ENCODE measurements at regions not wholly inside any gene's neighbourhood (a gene's known extent, or its start where the extent isn't known, plus 50 kb on each side); places are given as distances from the start of the nearest gene placed in this dataset.

GRCh38 chr3:74338998-74339397, 275.5 kb downstream of the CNTN3 start:
- H3F3A ChIP-seq (ENCODE audit: control insufficient read depth, insufficient read depth): no peaks in the 10 kb centered on the region
- no peak overlapping the region for H3K27ac ChIP-seq (ENCODE audit: low read depth, low read length)
- no peak overlapping the region for H3K4me2 ChIP-seq (ENCODE audit: low read length)
- no peaks in the 10 kb centered on the region for H3K9me3 ChIP-seq (ENCODE audit: control insufficient read depth, insufficient read depth, low read length)
- TF ChIP-seq EZH2phosphoT487 (IDR thresholded peaks at IDR 0.05; ENCODE audit: borderline replicate concordance, low read length) (no peak), CTCF (IDR thresholded peaks at IDR 0.05; ENCODE audit: low read depth, low read length, poor library complexity, severe bottlenecking) (no peak)
- H3K4me3 ChIP-seq (ENCODE audit: low read length): no peak overlapping the region
- no peaks in the 10 kb centered on the region for H3K4me1 ChIP-seq (ENCODE audit: control insufficient read depth, low read length)
- no peaks in the 10 kb centered on the region for H3K27me3 ChIP-seq (ENCODE audit: control insufficient read depth, low read length)
- H3K36me3 ChIP-seq (ENCODE audit: control insufficient read depth, low read length): no peaks in the 10 kb centered on the region
- no peaks in the 10 kb centered on the region for H3K79me2 ChIP-seq (ENCODE audit: control insufficient read depth, low read length)
- no peaks in the 10 kb centered on the region for H3K9me2 ChIP-seq (replicated peaks; ENCODE audit: control insufficient read depth, low read length)
- H4K20me1 ChIP-seq (ENCODE audit: control insufficient read depth, insufficient read depth, low read depth, low read length): no peaks in the 10 kb centered on the region

- Histone ChIP-seq H3K9me3 (ENCODE audit: control insufficient read depth, insufficient read depth, low read length) (no peaks in the 10 kb centered on the region), H3K36me3 (ENCODE audit: control insufficient read depth, low read length) (no peaks in the 10 kb centered on the region), H3K4me1 (ENCODE audit: control insufficient read depth, low read length) (no peaks in the 10 kb centered on the region), H4K20me1 (ENCODE audit: control insufficient read depth, insufficient read depth, low read depth, low read length) (no peaks in the 10 kb centered on the region), H3K79me2 (ENCODE audit: control insufficient read depth, low read length) (no peaks in the 10 kb centered on the region), H3K27me3 (ENCODE audit: control insufficient read depth, low read length) (no peaks in the 10 kb centered on the region), H3K27ac (ENCODE audit: low read depth, low read length) (no peak overlapping the region), H3K4me2 (ENCODE audit: low read length) (no peak overlapping the region), H3K4me3 (ENCODE audit: low read length) (no peak overlapping the region), H3F3A (ENCODE audit: control insufficient read depth, insufficient read depth) (no peaks in the 10 kb centered on the region), H3K9me2 (replicated peaks; ENCODE audit: control insufficient read depth, low read length) (no peaks in the 10 kb centered on the region)
- TF ChIP-seq CTCF (IDR thresholded peaks at IDR 0.05; ENCODE audit: low read depth, low read length, poor library complexity, severe bottlenecking): no peak
- TF ChIP-seq EZH2phosphoT487 (IDR thresholded peaks at IDR 0.05; ENCODE audit: borderline replicate concordance, low read length): no peak
These were observed 282.3 kb downstream of the CNTN3 start for GRCh38 chr3:74332165-74332564.

GRCh38 chr3:74331711-74332110, 282.7 kb downstream of the CNTN3 start:
- H3F3A ChIP-seq (ENCODE audit: control insufficient read depth, insufficient read depth): no peaks in the 10 kb centered on the region
- no peaks in the 10 kb centered on the region for H3K9me2 ChIP-seq (replicated peaks; ENCODE audit: control insufficient read depth, low read length)
- H3K4me2 ChIP-seq (ENCODE audit: low read length): no peak overlapping the region
- no peaks in the 10 kb centered on the region for H3K36me3 ChIP-seq (ENCODE audit: control insufficient read depth, low read length)
- no peaks in the 10 kb centered on the region for H4K20me1 ChIP-seq (ENCODE audit: control insufficient read depth, insufficient read depth, low read depth, low read length)
- H3K4me3 ChIP-seq (ENCODE audit: low read length): no peak overlapping the region
- no peaks in the 10 kb centered on the region for H3K4me1 ChIP-seq (ENCODE audit: control insufficient read depth, low read length)
- no peaks in the 10 kb centered on the region for H3K9me3 ChIP-seq (ENCODE audit: control insufficient read depth, insufficient read depth, low read length)
- H3K79me2 ChIP-seq (ENCODE audit: control insufficient read depth, low read length): no peaks in the 10 kb centered on the region
- no peak overlapping the region for H3K27ac ChIP-seq (ENCODE audit: low read depth, low read length)
- H3K27me3 ChIP-seq (ENCODE audit: control insufficient read depth, low read length): no peaks in the 10 kb centered on the region
- TF ChIP-seq EZH2phosphoT487 (IDR thresholded peaks at IDR 0.05; ENCODE audit: borderline replicate concordance, low read length): no peak
- no peak for TF ChIP-seq CTCF (IDR thresholded peaks at IDR 0.05; ENCODE audit: low read depth, low read length, poor library complexity, severe bottlenecking)

- Histone ChIP-seq H4K20me1 (ENCODE audit: control insufficient read depth, insufficient read depth, low read depth, low read length) (no peaks in the 10 kb centered on the region), H3K9me3 (ENCODE audit: control insufficient read depth, insufficient read depth, low read length) (no peaks in the 10 kb centered on the region), H3K27ac (ENCODE audit: low read depth, low read length) (no peak overlapping the region), H3F3A (ENCODE audit: control insufficient read depth, insufficient read depth) (no peaks in the 10 kb centered on the region), H3K9me2 (replicated peaks; ENCODE audit: control insufficient read depth, low read length) (no peaks in the 10 kb centered on the region), H3K4me1 (ENCODE audit: control insufficient read depth, low read length) (no peaks in the 10 kb centered on the region), H3K79me2 (ENCODE audit: control insufficient read depth, low read length) (no peaks in the 10 kb centered on the region), H3K27me3 (ENCODE audit: control insufficient read depth, low read length) (no peaks in the 10 kb centered on the region), H3K36me3 (ENCODE audit: control insufficient read depth, low read length) (no peaks in the 10 kb centered on the region), H3K4me2 (ENCODE audit: low read length) (no peak overlapping the region), H3K4me3 (ENCODE audit: low read length) (no peak overlapping the region)
- TF ChIP-seq EZH2phosphoT487 (IDR thresholded peaks at IDR 0.05; ENCODE audit: borderline replicate concordance, low read length) (no peak), CTCF (IDR thresholded peaks at IDR 0.05; ENCODE audit: low read depth, low read length, poor library complexity, severe bottlenecking) (no peak)
These were observed 285.4 kb downstream of the CNTN3 start for GRCh38 chr3:74329096-74329495.
